ENCODE measurements at regions not wholly inside any gene's neighbourhood (a gene's known extent, or its start where the extent isn't known, plus 50 kb on each side); places are given as distances from the start of the nearest gene placed in this dataset.

DNA sequence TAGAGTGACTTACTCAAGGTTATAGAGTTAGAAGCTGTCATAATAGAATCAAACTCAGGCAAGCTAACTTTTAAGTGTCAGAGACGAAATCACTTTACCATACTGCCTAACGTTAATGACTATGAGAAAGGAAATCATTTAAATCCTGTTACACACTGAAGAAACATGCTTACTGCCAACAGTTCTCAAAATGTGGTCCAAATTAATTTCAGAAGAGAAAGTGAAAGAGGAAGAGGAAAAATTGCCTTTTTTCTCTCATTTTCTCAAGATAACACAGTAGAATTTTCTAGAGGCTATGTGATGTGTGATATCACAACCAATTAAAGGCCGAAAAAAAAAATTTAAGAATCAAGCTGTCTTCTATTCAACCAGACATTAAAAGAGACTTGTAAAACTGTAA, 1362.7 kb upstream of the CHAC2 start:
- DNase-seq (ENCODE audit: low read depth in 1 of 2, low spot score in 1 of 2): no peak
- ChIA-PET CTCF (no interaction called here), POLR2A (no interaction called here)
- Histone ChIP-seq H3K4me3 (no peak overlapping the region), H3K9me3 (no peaks in the 10 kb centered on the region), H3K4me1 (no peaks in the 10 kb centered on the region), H3K27ac (no peak overlapping the region), H3K4me2 (no peak overlapping the region)
- peak; percentile 7 for FAIRE-seq
- no peak for ATAC-seq
- TF ChIP-seq, protein P1, sequence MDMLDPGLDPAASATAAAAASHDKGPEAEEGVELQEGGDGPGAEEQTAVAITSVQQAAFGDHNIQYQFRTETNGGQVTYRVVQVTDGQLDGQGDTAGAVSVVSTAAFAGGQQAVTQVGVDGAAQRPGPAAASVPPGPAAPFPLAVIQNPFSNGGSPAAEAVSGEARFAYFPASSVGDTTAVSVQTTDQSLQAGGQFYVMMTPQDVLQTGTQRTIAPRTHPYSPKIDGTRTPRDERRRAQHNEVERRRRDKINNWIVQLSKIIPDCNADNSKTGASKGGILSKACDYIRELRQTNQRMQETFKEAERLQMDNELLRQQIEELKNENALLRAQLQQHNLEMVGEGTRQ (IDR thresholded peaks at IDR 0.05): no peak
- no peak for TF ChIP-seq KDM1A (IDR thresholded peaks at IDR 0.05; ENCODE audit: low read depth)
- no peak for TF ChIP-seq JUN (IDR thresholded peaks at IDR 0.05)
- TF ChIP-seq, protein P2, sequence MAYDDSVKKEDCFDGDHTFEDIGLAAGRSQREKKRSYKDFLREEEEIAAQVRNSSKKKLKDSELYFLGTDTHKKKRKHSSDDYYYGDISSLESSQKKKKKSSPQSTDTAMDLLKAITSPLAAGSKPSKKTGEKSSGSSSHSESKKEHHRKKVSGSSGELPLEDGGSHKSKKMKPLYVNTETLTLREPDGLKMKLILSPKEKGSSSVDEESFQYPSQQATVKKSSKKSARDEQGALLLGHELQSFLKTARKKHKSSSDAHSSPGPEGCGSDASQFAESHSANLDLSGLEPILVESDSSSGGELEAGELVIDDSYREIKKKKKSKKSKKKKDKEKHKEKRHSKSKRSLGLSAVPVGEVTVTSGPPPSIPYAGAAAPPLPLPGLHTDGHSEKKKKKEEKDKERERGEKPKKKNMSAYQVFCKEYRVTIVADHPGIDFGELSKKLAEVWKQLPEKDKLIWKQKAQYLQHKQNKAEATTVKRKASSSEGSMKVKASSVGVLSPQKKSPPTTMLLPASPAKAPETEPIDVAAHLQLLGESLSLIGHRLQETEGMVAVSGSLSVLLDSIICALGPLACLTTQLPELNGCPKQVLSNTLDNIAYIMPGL (CRISPR knock-in tag; IDR thresholded peaks at IDR 0.05; ENCODE audit: borderline replicate concordance): no peak
- TF ChIP-seq NFE2L2 (conservative IDR thresholded peaks at IDR 0.05; ENCODE audit: low read length): no peak
- no peak for TF ChIP-seq RNF2 (IDR thresholded peaks at IDR 0.05; ENCODE audit: borderline replicate concordance, low read depth)
- TF ChIP-seq PHF8 (IDR thresholded peaks at IDR 0.05; ENCODE audit: borderline replicate concordance, low read depth): no peak
- WGBS (ENCODE audit: missing lambda C conversion rate): 44% methylated on average over 3 of the region's 3 CpGs

DNA sequence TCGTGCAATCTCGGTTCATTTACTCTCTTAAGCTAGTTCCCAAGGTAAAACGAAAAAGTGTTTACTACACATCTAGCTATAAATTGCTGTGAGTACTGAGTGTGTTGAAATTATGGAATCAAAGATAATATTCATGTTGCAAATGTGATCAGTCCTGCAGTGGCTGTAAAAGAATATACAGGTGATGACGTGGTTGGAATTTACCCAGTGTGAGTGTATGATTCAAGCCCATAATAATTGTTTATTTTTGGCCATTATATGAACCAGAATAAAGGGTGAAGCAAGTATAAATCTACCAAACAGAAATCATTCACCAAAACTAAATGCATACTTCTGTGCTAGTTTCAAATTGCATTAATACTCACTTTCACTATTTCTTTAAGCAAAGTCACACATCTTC, 1363.6 kb upstream of the CHAC2 start:
- 48% methylated on average over 4 of the region's 4 CpGs for WGBS (ENCODE audit: missing lambda C conversion rate)
- no peaks in the 10 kb centered on the region for H3K4me1 ChIP-seq
- no peak overlapping the region for H3K27ac ChIP-seq
- no peak overlapping the region for H3K4me3 ChIP-seq
- ChIA-PET CTCF (no interaction called here), POLR2A (no interaction called here)
- TF ChIP-seq SREBF2 (IDR thresholded peaks at IDR 0.05) (no peak), RFX5 (IDR thresholded peaks at IDR 0.05) (no peak), EP300 (IDR thresholded peaks at IDR 0.05) (no peak), CBX8 (IDR thresholded peaks at IDR 0.05) (no peak), NPAS2 (CRISPR knock-in tag; IDR thresholded peaks at IDR 0.05; ENCODE audit: borderline replicate concordance) (no peak)
- TF ChIP-seq, protein P3, sequence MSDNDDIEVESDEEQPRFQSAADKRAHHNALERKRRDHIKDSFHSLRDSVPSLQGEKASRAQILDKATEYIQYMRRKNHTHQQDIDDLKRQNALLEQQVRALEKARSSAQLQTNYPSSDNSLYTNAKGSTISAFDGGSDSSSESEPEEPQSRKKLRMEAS (IDR thresholded peaks at IDR 0.05): no peak
- no peaks in the 10 kb centered on the region for H3K9me3 ChIP-seq
- ATAC-seq (no peak), DNase-seq (ENCODE audit: low read depth in 1 of 2, low spot score in 1 of 2) (no peak), FAIRE-seq (no peak)
- H3K4me2 ChIP-seq: no peak overlapping the region

DNA sequence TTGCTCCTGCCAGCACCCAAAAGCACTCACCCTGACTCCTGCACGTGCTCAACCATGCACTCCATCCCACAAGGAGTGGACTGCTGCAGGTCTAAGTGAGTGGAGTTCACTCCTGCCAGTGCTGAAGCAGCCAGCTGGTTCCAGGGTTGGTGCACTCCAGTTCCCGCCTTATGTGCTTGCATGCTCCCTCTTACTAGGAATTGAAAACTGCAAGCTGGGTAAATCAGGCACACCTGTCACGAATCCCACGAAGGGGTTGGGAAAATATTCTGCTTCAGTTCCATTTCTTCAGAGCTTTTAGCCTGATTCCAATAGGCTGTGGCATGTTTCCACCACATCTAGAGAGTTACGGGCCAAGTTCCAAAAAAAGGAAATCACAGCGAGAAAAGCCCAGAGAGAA, 1365.5 kb upstream of the CHAC2 start:
- FAIRE-seq (no peak), ATAC-seq (no peak), DNase-seq (ENCODE audit: low read depth in 1 of 2, low spot score in 1 of 2) (no peak)
- Histone ChIP-seq H3K4me2 (no peak overlapping the region), H3K9me3 (no peaks in the 10 kb centered on the region), H3K4me3 (no peak overlapping the region), H3K27ac (no peak overlapping the region), H3K4me1 (no peaks in the 10 kb centered on the region)
- CTCF ChIA-PET: interaction anchor here (0.5 kb wide), 1 partner anchor 855 kb away, joined by 3 read pairs; no protein-coding TSS in a partner anchor
- WGBS (ENCODE audit: missing lambda C conversion rate): 25% methylated on average over 6 of the region's 6 CpGs
- no peak for TF ChIP-seq MAFK (IDR thresholded peaks at IDR 0.05; ENCODE audit: partially characterized antibody)
- no peak for TF ChIP-seq FOXS1 (CRISPR knock-in tag; IDR thresholded peaks at IDR 0.05)
- TF ChIP-seq POLR2AphosphoS2 (conservative IDR thresholded peaks at IDR 0.05; ENCODE audit: low read length): no peak
- TF ChIP-seq MAZ (IDR thresholded peaks at IDR 0.05; ENCODE audit: borderline replicate concordance, low read depth, low read length): no peak
- TF ChIP-seq, protein P4, sequence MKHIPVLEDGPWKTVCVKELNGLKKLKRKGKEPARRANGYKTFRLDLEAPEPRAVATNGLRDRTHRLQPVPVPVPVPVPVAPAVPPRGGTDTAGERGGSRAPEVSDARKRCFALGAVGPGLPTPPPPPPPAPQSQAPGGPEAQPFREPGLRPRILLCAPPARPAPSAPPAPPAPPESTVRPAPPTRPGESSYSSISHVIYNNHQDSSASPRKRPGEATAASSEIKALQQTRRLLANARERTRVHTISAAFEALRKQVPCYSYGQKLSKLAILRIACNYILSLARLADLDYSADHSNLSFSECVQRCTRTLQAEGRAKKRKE (CRISPR knock-in tag; IDR thresholded peaks at IDR 0.05; ENCODE audit: low read depth): no peak
- no peak for TF ChIP-seq KDM1A (IDR thresholded peaks at IDR 0.05; ENCODE audit: low read depth)
- no peak for TF ChIP-seq TFCP2L1 (CRISPR knock-in tag; IDR thresholded peaks at IDR 0.05)
- POLR2A ChIA-PET: no interaction called here

All from A549 (cell line).